Body of pancreas (tissue), 4 donors: ENCODE measurements at regions not wholly inside any gene's neighbourhood (a gene's known extent, or its start where the extent isn't known, plus 50 kb on each side); places are given as distances from the start of the nearest gene placed in this dataset.

Experiments used
- ATAC-seq: fragments of 150-250 bp; one replicate; pipeline ENCODE4 v1.9.1; 2016
- DNase-seq, 4 donors: peaks; one replicate each; pipeline ENCODE4 v3.0.0-alpha.2; 2019
- H3K27ac ChIP-seq, 4 donors: fragments of 200-600 bp; sonication (generic); 1 replicate in 3 of 4; 2 replicates in 1 of 4; pipeline versions ENCODE4 v1.5.1 to v1.6.1; 2016 to 2019; ENCODE audit warnings: mild to moderate bottlenecking in 1 of 4, mixed read lengths in 1 of 4, moderate library complexity in 1 of 4
- H3K27me3 ChIP-seq, 2 donors: fragments of 200-600 bp; sonication (generic); one replicate each; pipeline ENCODE4 v1.6.0; 2016; ENCODE audit warnings: mild to moderate bottlenecking in 1 of 2
- H3K36me3 ChIP-seq, 2 donors: fragments of 200-600 bp; sonication (generic); replicated peaks in 1 of 2; 2 replicates each; pipeline ENCODE4 v1.5.1; 2016; ENCODE audit warnings: low read depth in 2 of 2; ENCODE audit not compliant: insufficient read depth in 1 of 2
- H3K4me1 ChIP-seq: fragments of 200-600 bp; sonication (generic); one replicate; pipeline ENCODE4 v1.6.0; 2016
- H3K4me3 ChIP-seq, 2 donors: fragments of 200-600 bp; sonication (generic); 1 replicate in 1 of 2; 2 replicates in 1 of 2; pipeline ENCODE4 v1.5.1; 2016 to 2019
- H3K9me3 ChIP-seq, 3 donors: fragments of 200-600 bp; sonication (generic); 1 replicate in 2 of 3; 2 replicates in 1 of 3; pipeline ENCODE4 v1.5.1; 2016
- POLR2A ChIP-seq, 3 donors: fragments of 450-650 bp; IDR thresholded peaks; one replicate each; pipeline ENCODE4 v1.6.1; 2016; ENCODE audit warnings: antibody characterized with exemption in 3 of 3, mild to moderate bottlenecking in 2 of 3
- WGBS, 2 donors: methylation state at CpG; one replicate each; pipeline ENCODE4 v1.1.5; 2017; 5-methylcytosine and 5-hydroxymethylcytosine counted together
- intact Hi-C: fragments of 100-400 bp; cut with DNase I; formaldehyde crosslinking; loops from one replicate; pipeline ENCODE4 v1.15.1; 2023
- TF ChIP-seq, protein P1 (sequence below), 7 experiments: fragments of 450-650 bp in 4 of 7; fragments of 200-600 bp in 3 of 7; sonication (generic) in 3 of 7; IDR thresholded peaks; one replicate each; pipeline ENCODE4 v1.5.1; 2016 to 2019; ENCODE audit warnings: antibody characterized with exemption in 7 of 7

DNA sequence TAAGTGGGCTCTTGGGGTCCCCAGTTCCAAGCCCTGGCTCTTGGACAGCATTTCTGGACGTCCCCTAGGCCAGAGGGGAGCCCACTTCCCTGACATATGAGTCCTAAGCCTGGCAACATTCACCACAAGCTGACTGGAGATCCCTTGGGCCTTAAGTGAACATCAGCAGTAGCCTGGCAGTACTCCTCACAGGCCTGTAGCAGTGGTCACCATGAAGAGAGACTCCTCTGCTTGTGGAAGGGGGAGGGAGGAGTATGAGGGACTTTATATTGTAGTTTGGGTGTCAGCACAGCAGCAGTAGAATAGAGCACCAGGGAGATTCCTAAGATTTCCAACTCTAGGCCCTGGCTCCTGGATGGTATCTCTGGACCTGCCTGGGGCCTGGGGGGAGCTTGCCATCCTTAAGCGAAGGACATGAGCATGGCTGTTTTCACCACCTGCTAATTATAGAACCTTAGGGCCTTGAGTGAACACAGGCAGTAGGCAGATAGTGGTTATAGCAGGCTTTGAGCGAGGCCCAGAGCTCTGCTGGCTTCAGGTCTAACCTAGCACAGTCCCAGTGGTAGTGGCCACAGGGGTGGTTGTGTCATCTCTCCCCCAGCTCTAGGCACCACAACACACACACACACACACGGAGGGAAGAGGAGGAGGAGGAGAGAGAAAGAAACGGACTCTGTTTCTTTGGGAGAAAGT is 71.4 kb upstream of the APOBEC4 start:
- no peaks in the 10 kb centered on the region for H3K4me1 ChIP-seq
- 71 to 72% methylated on average over 5 of the region's 5 CpGs for WGBS, 2 donors
- no peak for ATAC-seq

DNA sequence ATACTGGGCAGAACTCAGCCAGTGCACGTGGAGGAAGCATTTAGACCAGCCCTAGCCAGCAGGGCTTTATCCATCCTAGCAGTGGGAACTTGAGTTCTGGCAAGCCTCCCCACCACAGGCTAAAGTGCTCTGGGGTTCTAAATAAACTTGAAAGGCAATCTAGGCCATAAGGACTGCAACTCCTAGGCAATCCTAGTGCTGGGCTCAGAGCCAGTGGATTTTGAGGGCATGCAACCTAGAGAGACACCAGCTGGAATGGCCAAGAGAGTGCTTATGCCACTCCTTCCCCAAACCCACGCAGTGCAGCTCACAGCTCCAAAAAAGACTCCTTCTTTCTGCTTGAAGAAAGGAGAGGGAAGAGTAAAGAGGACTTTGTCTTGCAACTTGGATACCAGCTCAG is 70.5 kb upstream of the APOBEC4 start:
- Histone ChIP-seq H3K27ac (no peak overlapping the region), H3K9me3 (no peaks in the 10 kb centered on the region), H3K27me3 (no peaks in the 10 kb centered on the region), H3K4me3 (no peak overlapping the region), H3K4me1 (no peaks in the 10 kb centered on the region), H3K36me3 (no peaks in the 10 kb centered on the region)
- ATAC-seq (no peak), DNase-seq (no peak)
- TF ChIP-seq, protein P1, sequence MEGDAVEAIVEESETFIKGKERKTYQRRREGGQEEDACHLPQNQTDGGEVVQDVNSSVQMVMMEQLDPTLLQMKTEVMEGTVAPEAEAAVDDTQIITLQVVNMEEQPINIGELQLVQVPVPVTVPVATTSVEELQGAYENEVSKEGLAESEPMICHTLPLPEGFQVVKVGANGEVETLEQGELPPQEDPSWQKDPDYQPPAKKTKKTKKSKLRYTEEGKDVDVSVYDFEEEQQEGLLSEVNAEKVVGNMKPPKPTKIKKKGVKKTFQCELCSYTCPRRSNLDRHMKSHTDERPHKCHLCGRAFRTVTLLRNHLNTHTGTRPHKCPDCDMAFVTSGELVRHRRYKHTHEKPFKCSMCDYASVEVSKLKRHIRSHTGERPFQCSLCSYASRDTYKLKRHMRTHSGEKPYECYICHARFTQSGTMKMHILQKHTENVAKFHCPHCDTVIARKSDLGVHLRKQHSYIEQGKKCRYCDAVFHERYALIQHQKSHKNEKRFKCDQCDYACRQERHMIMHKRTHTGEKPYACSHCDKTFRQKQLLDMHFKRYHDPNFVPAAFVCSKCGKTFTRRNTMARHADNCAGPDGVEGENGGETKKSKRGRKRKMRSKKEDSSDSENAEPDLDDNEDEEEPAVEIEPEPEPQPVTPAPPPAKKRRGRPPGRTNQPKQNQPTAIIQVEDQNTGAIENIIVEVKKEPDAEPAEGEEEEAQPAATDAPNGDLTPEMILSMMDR (IDR thresholded peaks at IDR 0.05), result no peak
- TF ChIP-seq POLR2A (IDR thresholded peaks at IDR 0.05), result no peak
- intact Hi-C loops, result no loop called here
- whole genome bisulfite sequencing, 2 donors, result 65 to 84% methylated on average over 2 of the region's 2 CpGs

More for the DNA sequence above, 71.4 kb upstream of the APOBEC4 start:
- no peaks in the 10 kb centered on the region for H3K36me3 ChIP-seq
- no peaks in the 10 kb centered on the region for H3K27me3 ChIP-seq
- DNase-seq, result no peak
- intact Hi-C loops, result no loop called here
- no peak overlapping the region for H3K4me3 ChIP-seq
- no peak overlapping the region for H3K27ac ChIP-seq
- H3K9me3 ChIP-seq, result no peaks in the 10 kb centered on the region
- no peak for TF ChIP-seq POLR2A (IDR thresholded peaks at IDR 0.05)
- TF ChIP-seq, protein P1 (IDR thresholded peaks at IDR 0.05), result no peak

DNA sequence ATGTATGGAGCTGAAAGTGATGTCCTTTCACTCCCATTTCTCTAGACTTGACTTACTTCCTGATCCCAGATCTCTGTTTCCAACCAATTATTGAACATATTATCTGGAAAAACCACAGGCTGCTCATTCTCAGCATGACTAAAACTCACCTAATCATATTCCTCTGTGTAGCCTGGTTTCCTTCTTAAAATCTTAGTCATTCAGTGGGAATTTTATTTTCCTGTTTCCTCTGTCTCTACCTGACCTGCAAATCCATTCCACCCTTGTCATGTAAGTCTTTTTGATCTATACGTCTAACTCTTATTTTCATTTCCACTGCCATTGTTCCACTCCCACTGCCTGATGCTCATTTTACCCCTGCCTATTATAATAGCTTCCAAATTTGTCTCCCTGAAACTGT is 67.9 kb upstream of the APOBEC4 start:
- 65 to 67% methylated on average over 1 of the region's 1 CpG for WGBS, 2 donors
- Histone ChIP-seq H3K27ac (no peak overlapping the region), H3K4me1 (no peaks in the 10 kb centered on the region), H3K4me3 (no peak overlapping the region), H3K9me3 (no peaks in the 10 kb centered on the region), H3K36me3 (no peaks in the 10 kb centered on the region), H3K27me3 (no peaks in the 10 kb centered on the region)
- intact Hi-C loops, result no loop called here
- TF ChIP-seq, protein P1 (IDR thresholded peaks at IDR 0.05), result no peak
- no peak for TF ChIP-seq POLR2A (IDR thresholded peaks at IDR 0.05)
- ATAC-seq (no peak), DNase-seq (no peak)

DNA sequence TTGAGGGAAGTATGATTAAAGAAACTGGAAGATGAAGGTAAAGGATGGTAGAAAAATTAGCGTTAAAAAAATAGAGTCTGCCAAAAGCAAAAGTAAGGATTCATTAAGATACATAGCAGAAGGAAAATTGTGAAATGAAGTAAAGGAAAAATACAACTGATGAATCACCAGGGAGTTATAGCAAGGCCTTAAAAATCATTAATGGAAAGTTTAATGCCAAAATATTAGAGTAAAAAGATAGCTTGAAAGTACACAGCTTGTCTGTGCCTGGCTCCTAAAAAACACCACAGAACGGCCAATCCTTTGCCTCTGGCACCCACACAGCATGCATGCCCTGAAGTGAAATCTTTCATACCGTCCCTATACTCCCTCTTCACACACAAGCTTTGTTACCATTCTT is 66.9 kb upstream of the APOBEC4 start:
- Histone ChIP-seq H3K36me3 (no peaks in the 10 kb centered on the region), H3K27ac (no peak overlapping the region), H3K4me1 (no peaks in the 10 kb centered on the region), H3K9me3 (no peaks in the 10 kb centered on the region), H3K4me3 (no peak overlapping the region), H3K27me3 (no peaks in the 10 kb centered on the region)
- no peak for DNase-seq
- ATAC-seq, result no peak
- intact Hi-C loops, result no loop called here
- WGBS, 2 donors, result 73 to 81% methylated on average over 3 of the region's 3 CpGs
- no peak for TF ChIP-seq POLR2A (IDR thresholded peaks at IDR 0.05)
- TF ChIP-seq, protein P1 (IDR thresholded peaks at IDR 0.05), result no peak

DNA sequence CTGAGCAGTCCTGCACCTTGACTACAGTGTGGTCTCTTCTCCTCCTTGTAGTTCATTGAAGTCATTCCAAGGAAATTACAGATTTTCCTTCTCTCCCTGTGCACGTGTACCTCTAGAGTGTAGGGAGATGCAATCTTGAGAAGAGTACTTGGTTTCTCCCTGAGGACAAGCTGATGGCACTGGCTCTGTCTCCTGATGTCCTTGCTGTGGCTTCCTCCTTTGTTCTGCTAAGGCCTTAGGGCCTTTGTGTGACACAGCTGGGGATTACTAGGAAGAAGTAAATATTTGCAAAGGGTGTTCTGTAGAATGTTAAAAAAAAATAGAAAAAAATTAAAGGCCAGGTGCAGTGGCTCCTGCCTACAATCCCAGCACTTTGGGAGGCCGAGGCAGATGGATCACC is 66.2 kb upstream of the APOBEC4 start:
- no peaks in the 10 kb centered on the region for H3K9me3 ChIP-seq
- H3K4me3 ChIP-seq, result no peak overlapping the region
- WGBS, 2 donors, result 72 to 75% methylated on average over 2 of the region's 2 CpGs
- no peak for TF ChIP-seq POLR2A (IDR thresholded peaks at IDR 0.05)
- TF ChIP-seq, protein P1 (IDR thresholded peaks at IDR 0.05), result no peak
- no peak overlapping the region for H3K27ac ChIP-seq
- H3K36me3 ChIP-seq, result no peaks in the 10 kb centered on the region
- DNase-seq (no peak), ATAC-seq (no peak)
- intact Hi-C loops, result no loop called here
- H3K27me3 ChIP-seq, result no peaks in the 10 kb centered on the region
- H3K4me1 ChIP-seq, result no peaks in the 10 kb centered on the region
